Bone marrow (tissue), 2 donors: ENCODE measurements at regions not wholly inside any gene's neighbourhood (a gene's known extent, or its start where the extent isn't known, plus 50 kb on each side); places are given as distances from the start of the nearest gene placed in this dataset.
"Not testable (repeated sequence)": the region's sequence is repeated elsewhere in the genome, so short reads cannot be mapped to it uniquely, and the experiment has no call there.

Source experiments
- DNase-seq, 2 donors: peaks; one replicate each; lab custom pipeline; 2025; lab: John Stamatoyannopoulos, UW

DNA sequence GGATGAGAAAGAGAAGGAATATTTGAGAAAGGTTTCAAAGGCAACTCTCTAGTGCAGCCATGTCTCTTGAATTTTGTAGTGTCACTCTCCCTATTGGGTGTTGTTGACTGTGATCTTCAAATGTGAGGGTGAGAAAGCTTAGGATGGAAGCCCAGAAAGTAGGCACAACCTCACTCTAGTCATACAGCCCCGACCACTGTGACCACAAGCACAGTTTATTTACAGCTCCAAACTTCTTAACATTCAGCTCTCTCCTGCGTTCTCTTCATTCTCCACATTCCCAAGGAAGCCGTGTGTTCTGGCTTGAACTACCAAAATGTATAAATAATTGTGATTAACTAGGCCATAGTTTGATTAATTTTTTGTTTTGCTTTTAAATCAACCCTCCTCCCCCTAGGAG is 542.9 kb downstream of the LRRC70 start:
- no peak for DNase-seq

GRCh38 chr5:63118221-63118620 is 539.6 kb downstream of the LRRC70 start:
- no peak for DNase-seq

DNA sequence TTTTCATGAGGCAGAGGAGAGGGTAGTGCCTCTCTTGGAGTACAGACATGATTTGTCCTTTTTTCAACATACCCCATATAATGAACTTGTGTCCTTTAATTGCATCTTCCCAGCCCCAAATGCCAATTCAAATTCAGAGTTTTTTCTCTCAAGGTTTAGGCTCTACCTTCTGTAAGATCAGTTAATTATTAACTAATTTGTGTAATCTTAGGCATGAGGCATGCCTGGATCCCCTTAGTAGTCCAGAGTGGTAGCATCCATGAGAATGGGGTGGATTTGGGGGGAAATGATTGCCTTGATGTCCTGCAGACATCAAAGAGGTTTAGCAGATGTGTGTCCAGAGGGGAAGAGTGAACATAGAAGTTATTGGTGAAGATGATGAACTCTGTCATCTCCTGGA is 533.3 kb downstream of the LRRC70 start:
- DNase-seq = no peak

GRCh38 chr5:63101870-63102269 is 523.3 kb downstream of the LRRC70 start:
- no peak for DNase-seq

GRCh38 chr5:63097286-63097685 is 518.7 kb downstream of the LRRC70 start:
- DNase-seq = no peak

- no peak for DNase-seq
Measured at GRCh38 chr5:63094730-63095129, 516.1 kb downstream of the LRRC70 start.

- no peak for DNase-seq
Measured at GRCh38 chr5:63089147-63089546, 510.5 kb downstream of the LRRC70 start.

GRCh38 chr5:63085561-63085960 is 506.9 kb downstream of the LRRC70 start:
- DNase-seq = no peak

GRCh38 chr5:63083689-63084088 is 505.1 kb downstream of the LRRC70 start:
- DNase-seq = not testable (repeated sequence)

- DNase-seq = no peak
Measured at GRCh38 chr5:63081402-63081801, 502.8 kb downstream of the LRRC70 start.

DNA sequence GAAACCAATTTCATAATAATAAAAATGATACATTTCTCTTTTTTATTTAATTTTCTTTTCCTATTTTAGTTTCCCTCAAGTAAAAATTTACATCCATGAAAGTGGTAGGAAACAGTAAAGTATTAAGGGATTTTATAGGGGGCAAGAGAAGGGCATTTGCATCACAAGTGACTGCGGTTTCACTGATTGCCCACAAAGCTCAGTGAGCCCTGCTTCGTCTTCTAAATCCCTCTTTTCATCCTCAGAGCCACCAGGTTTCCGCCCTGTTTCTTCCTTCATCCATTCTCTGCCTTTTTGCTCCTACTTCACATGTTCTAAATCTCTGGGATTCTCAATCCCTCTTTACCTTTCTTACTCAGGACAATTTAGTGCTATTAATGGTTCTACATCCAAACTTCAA is 491.4 kb downstream of the LRRC70 start:
- DNase-seq = no peak

DNA sequence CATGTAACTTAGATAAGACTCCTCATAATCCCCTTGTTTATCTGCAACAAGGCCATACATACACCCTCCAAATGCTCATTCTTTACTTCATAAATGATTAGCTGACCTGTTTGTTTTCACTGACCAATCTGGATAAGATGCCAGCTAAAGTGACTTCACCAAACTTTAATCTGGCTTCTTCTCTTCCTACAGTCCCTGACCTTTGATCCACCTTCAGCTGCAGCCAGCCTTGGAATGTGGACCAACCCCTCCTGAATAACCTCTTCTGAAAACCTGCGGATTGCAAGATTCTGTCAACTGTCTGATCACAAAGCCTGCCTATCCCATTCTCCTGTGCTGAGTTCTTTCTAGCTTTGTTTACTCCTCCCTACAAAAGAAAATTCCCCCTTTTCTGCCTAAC is 476.8 kb downstream of the LRRC70 start:
- no peak for DNase-seq

DNA sequence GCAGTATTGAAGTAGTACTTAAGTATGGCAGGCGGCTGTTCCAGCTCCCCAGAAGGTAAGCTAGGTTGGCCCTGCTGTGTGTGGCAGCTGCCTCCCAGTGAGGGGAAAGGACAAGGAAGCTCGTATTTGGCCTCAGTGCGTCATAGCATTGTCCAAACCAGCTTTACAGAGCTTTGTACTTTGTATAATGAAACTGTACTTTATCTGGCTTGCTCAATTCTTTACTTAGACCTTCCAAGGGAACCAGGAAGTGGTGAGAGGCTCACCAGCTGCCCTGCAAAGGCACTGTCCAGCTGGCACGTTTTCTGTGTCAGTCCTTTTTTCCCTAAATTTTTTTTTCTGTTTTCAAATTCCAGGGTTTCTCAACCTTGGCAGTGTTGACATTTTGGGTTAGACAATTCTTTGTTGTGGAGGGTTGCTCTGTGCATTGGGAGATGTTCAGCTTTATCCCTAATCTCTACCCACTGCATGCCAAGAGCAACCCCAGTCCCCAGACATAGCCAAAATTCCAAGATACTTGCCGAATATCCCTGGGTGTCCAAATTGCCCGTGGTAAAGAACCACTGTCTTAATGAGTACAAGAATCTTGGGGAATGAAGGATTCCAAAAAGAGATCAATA is 474.5 kb downstream of the LRRC70 start:
- no peak for DNase-seq

DNA sequence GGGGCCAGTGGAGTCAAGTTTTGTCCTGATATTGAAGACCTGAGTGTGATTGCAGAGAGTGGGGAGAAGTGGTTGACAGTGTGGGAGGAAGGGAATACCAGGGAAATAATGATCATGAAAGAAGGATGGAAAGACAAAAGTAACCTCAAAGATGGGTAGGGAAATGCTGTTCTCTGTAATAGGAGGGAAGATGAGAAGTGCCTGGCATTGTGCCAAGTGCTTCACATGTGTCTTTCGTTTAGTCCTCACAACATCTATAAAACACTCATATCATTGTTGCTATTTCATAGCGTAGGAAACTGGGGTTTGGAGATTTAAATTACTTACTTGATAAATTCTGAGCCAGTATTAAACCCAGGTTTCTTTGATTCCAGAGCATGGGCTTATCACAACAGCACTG is 472.3 kb downstream of the LRRC70 start:
- DNase-seq = no peak

GRCh38 chr5:63049935-63050334 is 471.3 kb downstream of the LRRC70 start:
- DNase-seq = no peak

DNA sequence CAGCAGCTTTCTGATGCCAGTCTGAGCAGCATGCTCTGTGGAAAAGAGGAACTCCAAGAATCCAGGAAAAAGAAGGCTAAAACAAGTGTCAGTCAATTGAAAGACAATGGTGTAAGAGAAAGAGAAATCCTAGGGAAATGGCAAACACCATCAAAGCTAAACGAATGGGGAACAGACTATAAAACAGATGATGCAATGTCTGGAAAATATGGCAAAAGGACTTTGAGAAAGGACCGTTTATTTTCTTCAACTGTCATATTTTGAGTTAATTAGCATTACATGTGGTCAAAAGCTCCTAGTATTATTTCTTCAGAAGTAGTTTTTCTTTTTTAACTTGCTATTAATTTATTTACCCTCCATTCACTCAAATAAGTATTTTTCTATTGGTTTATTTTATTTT is 465.2 kb downstream of the LRRC70 start:
- DNase-seq = no peak

- no peak for DNase-seq
Measured at GRCh38 chr5:63032343-63032742, 453.7 kb downstream of the LRRC70 start.

GRCh38 chr5:63029891-63030290 is 451.3 kb downstream of the LRRC70 start:
- no peak for DNase-seq

DNA sequence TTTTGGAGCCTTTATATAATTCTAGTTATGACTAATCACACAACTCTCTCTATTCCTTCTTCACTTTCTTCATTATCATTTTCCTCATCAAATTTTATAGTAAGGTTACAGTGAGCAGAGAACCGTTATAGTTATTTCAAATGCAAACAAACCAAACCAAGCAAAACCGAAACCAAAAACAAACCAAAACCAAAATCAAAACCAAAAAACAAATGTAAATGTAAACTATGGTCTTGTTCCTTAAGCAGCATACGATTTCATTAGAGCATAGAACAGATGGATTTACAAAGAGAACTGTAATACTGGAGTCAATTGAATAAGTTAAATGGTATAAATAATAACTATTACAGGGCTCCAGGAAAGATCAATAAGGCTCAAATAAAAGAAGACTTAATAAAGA is 447.1 kb downstream of the LRRC70 start:
- DNase-seq = no peak

GRCh38 chr5:63022403-63022802 is 443.8 kb downstream of the LRRC70 start:
- DNase-seq = no peak

DNA sequence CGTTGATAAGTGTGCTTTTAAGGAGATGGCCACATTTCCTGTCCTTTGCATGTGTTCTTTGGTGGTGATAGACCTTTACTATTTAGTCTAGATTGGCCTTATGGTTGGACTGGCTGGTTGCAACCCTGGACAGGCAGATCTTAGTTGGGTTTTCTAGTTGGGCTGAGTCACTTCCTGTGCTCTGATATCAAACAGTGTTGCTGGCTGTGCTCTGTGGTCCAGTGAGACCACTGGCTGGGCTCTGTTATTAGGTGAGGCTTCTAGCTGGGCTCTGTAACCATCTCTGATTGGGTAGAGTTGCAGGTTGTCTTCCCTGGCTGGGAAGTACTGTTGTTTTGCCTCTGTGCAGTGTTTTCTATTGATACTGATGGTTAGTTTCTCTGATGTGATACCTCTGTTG is 432.5 kb downstream of the LRRC70 start:
- DNase-seq = no peak

- DNase-seq = no peak
Measured at GRCh38 chr5:63008195-63008594, 429.6 kb downstream of the LRRC70 start.

GRCh38 chr5:62994842-62995241 is 416.2 kb downstream of the LRRC70 start:
- not testable (repeated sequence) for DNase-seq

- no peak for DNase-seq
Measured at GRCh38 chr5:62985749-62986148, 407.1 kb downstream of the LRRC70 start.

- DNase-seq = no peak
Measured at GRCh38 chr5:62982348-62982747, 403.7 kb downstream of the LRRC70 start.
